SH-SY5Y (cell line): ENCODE measurements at regions not wholly inside any gene's neighbourhood (a gene's known extent, or its start where the extent isn't known, plus 50 kb on each side); places are given as distances from the start of the nearest gene placed in this dataset.

Source experiments
- GATA2 ChIP-seq: IDR thresholded peaks from 2 replicates; pipeline ENCODE4 v1.6.1; 2011; ENCODE audit warnings: mild to moderate bottlenecking, low read depth, low read length
- GATA3 ChIP-seq: IDR thresholded peaks from 2 replicates; pipeline ENCODE4 v1.6.1; 2011; ENCODE audit warnings: low read depth, mild to moderate bottlenecking, low read length, moderate library complexity

DNA sequence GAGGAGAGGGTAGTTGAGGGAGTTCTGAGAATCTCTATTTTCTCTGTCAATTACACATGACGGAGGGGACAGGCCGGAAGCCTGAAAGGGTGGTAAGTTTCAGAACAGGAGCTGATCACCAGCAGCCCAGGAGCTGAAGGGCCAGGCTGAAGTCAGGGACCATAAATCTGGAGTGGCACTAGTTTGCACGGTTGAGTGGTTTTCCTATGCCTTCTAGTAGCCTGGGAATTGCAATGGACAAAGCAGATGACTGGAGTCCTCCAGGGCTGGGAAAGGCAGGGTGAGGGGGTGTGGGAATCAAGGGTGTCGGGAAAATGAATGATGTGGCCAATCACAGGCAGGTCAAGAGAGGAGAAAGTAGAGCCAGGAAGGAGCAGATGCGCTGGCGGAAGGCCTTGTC is 72.5 kb downstream of the MAGEF1 start:
- TF ChIP-seq GATA3: no peak
- no peak for TF ChIP-seq GATA2
